Stimulated activated CD8-positive, alpha-beta memory T cell treated with anti-CD3 and anti-CD28 coated beads, Interleukin-15, amount 100 ng/mL, for 48 hours (primary cell): ENCODE measurements at regions not wholly inside any gene's neighbourhood (a gene's known extent, or its start where the extent isn't known, plus 50 kb on each side); places are given as distances from the start of the nearest gene placed in this dataset.

ENCODE experiments used
- DNase-seq, 2 donors: peaks; one replicate each; pipeline ENCODE4 v3.0.0-alpha.2; 2020; ENCODE audit warnings: low read depth in 2 of 2

DNA sequence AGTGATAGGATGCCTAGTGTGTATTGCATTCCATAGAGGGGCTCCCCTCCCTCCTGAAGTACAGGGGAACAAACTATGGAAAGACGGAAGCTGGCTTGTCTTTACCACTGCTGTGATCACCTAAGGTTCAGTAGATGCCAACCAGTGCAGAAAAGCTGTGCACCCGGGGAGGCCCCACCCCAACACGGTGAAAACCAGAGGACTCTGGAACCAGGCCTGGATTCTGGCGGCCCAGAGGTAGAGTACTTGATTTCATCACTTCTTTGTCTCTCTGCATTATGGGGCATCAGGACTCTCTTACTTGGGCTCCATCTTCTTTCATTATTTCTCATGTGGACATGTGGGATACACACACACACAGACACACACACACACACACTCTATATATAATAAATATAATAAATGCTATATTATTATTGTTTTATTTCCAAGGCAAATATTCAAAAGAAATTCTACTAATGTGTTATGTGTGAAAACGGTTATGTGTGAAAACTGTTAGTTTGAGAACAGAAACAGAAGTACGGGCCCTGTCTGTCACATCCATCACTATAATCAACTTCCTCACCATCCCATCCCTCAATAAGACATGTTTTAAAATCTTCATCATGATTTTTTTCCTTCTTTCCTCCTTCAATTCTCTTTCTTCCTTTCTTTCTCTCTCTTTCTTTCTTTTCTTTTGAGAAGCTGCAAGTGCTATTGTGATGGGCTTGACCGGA is 152.4 kb upstream of the CMC1 start:
- DNase-seq = no peak

DNA sequence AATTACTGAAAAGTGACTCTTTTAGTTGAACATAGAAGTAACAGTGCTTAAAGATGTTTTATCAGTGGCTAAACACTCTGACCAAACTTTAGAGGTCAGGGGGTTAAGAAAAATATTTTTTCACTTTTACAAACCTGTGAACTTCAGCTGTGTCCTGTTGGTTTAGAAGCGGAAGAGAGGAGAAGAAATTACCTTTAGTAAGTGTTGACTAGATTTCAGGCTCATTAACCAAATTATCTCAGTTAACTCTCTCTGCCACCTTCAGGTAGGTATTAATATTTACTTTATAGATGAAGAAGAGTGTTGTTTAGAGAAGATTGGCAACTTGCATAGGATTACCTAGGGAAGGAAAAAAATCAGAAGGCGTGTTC is 151.9 kb upstream of the CMC1 start:
- DNase-seq = no peak

DNA sequence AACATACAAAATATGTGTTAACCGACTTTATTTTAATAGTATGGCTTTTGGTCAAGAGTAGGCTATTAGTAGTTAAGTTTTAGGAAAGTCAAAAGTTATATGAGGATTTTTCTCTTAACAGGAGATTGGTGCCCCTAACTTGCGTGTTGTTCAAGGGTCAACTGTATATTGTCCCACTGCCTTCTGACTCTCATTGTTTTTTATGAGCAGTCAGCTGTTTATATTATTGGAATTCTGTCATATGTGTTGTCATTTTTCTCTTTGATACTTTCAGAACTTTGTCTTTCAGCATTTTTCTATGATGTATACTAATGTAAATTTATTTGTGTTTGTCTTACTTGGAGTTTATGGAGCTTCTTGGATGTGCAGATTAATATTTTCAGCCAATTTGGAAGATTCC is 142.1 kb upstream of the CMC1 start:
- no peak for DNase-seq

DNA sequence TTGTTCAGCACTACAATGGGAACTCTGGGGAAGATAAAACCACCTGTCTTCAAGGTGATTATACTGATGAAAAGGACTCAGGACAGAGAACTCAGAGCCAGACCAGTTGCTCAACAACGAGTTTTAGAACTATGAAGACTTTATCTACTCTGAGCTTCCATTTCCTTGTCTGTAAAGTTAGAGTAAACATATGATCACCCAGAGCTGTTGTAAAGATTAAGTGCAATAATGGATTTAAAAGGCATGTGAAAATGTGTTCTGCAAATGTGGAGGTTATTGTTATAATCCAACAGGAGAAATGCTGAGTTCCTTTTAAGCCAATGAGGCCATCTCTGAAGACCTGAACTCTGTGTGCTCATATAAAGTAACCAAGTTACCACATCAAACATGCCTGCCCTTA is 139.7 kb upstream of the CMC1 start:
- no peak for DNase-seq

DNA sequence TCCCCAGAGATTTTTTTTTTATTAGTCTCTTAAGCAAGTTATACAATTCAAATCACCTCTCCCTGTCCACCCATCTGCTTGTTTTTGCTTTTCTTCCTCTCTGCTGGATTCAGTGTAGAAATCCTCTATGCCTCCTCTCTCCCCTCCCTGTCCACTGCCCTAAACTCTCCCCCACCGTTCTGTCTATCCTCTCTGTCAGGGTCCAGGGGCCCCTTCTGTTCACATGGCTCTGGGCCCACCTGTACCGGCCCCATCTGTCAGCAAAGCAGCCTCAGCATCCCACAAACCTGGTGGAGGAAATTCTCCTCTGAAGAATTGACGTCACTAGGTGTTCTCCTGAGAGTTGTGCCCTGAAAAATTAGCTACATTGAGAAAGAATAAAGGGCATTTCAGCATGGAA is 137.6 kb upstream of the CMC1 start:
- DNase-seq = no peak

DNA sequence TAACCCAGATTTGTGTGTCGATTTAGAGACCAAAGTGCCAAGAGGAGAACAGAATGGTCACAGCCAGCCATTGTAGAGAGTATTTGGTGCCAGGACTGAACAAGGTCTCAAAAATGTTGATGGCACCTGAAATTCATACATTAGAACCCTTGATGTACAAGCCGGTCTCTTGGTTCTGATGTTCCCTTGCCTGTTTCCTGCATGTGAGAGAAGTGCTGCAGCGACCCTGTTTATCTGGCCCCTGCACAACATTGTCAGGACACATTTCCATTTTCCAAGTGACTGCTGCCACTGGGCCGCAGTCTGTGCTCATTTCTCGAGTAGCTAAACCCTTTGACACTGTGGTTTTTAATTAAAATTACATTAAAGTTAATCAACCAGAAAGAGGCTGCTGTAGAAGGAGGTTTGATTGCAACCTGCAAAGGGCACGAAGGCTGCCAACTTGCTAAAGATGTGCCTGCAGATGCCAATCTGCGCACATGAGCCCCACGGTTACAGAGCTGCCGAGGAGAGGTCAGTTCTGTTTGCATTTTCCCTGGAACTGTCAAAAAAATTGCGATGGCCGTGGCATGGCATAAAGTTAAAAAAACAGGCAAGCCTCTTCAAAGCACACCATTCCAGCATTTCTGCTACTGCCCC is 136.4 kb upstream of the CMC1 start:
- DNase-seq = no peak

DNA sequence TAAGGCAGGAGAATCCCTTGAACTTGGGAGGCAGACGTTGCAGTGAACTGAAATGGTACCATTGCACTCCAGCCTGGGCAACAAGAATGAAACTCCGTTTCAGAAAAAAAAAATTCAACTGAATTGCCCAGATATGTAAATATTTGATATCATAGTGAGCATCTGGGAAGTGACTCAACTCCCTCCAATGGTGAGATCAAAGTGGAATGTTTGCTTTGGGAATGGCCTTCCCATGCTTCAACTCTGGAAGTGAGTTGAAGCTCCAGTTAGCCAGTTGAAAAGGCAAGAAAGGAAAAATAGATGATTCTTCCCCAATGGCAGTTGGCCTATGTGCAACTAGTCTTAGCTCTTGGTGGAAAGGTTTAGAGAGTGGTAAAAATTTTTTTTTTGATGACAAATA is 131.6 kb upstream of the CMC1 start:
- DNase-seq = no peak

DNA sequence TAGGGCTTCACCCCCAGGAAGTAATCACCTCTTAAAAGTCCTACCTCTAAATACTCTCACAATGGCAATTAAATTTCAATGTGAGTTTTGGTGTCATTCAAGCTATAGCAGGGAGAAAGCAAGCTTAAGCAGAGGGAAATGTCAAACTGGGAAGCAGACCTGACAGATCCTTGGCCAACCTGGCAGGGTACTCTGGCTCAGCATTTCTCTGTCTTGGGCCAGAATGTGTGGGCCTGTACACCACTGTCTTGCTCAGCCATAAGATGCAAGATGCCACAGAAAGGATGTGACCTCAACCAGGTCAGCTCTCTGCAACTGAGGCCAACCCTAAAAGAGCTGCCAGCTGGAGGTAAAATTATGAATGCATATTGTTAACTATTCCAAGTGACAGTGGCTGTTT is 130.6 kb upstream of the CMC1 start:
- no peak for DNase-seq

DNA sequence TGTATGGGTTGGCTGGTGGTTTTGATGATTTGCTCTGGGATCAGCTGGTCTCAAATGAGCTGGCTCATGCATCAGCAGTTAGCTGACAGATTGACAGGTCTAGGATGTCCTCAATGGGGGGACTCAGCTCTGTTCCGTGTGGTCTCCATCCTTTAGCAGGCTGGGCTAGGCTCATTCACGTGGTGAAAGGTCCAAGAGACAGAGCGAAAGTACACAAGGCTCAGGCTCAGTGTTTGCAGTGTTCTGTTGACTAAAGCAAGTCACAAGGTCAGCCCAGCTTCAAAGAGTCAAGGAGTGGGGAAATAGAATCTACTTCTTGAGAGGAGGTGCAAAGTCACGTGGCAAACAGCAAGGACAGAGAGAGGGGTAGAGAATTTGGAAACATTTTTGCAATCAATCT is 126.5 kb upstream of the CMC1 start:
- no peak for DNase-seq

DNA sequence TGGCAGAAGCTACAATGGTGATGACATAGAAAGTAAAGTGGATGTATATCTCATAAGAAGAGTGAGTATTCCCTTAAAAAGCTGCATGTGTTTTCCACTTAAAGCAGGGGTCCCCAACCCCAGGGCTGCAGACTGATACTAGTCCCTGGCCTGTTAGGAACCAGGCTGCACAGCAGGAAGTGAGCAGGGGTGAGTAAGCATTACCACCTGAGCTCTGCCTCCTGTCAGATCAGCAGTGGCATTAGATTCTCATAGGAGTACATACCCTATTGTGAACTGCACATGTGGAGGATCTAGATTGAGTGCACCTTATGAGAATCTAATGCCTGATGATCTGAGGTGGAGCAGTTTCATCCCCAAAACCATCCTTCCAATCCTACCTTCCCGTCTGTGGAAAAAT is 126.1 kb upstream of the CMC1 start:
- DNase-seq = no peak

DNA sequence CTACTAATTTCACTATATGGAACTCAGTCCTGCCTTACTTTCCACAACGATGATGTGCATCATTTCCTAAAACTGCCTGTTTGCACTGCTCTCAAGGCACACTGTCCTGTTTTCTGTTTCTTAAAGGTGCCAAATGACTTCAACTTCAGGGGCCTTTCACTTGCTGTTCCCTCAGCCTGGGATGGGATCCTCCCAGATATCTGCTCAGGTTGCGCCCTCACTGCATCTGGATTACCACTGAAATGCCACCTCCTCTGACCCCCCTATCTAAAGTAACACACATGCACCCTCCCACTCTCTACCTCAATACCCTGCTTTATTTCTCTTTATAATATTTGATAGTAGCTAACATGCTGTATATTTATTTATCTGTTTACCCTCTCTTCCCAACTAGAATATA is 123.8 kb upstream of the CMC1 start:
- no peak for DNase-seq

DNA sequence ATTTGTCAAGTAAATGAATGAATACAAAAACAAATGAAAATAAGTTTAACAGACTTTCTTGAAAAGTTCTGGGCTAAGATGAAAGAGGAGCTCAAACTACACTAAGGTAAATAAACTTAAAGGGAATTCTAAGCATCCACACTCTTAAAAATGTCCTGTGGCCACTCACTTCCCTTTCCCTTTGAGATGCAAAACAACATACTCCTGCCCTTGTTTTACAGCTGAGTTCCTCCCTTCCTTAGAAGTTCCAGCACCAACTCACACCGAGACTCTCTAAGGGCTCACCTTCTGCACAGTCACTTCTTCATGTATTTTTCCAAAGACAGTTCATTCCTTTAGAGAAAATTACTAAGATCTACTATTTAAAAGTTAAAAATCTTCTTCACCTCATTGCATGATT is 123.3 kb upstream of the CMC1 start:
- DNase-seq = no peak

DNA sequence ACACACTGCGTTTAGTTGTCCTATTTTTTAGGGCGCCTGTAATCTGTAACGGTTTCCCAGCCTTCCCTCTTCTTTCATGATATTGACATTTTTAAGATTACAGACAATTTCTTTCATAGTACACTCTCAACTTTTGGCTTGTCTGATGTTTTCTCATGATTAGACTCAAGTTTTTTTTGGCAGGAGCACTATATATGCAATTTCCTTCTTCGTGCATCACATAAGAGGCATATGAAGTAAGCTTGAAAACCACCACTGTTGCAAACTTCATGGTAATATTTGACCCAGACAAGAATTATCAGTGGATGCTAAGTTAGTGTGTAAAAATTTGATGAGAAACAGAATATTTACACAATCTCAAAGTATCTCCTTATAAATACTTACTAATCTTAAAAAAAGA is 119.2 kb upstream of the CMC1 start:
- no peak for DNase-seq

DNA sequence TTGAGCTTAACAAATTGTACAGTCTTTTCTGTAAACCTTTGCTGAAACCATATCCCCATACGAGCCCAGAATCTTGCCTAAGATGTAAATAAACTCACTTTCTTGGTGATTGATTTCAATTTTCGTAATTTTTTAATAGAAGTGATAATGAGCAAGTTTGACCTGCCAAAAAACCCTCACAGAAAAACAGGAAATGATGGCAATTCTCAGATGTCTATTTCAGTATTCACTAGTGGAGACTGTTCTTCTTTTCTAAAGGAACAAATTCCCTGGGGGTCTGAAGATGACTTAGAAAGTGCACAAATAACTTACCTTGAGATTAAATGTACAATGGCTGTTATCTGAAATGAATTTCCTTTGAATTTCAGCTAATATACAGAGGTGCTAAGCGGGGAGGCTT is 116.5 kb upstream of the CMC1 start:
- no peak for DNase-seq

DNA sequence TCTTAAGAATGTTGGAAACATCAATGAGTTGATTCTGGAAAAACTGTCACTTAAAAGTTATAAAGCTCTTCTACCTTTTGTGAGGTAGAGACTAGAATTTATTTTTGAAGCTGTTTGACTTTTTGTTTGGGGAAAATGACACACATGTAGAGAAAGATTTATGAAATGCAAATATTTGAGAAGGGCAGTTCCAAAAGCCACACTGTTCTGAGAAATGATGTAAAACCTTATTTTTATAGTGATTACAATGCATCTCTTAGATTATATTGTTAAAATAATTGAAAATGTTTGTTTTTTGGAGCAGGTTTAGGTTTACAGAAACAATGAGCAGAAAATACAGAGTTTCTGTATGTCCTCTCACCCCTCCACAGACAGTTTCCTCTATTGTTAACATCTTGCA is 116.1 kb upstream of the CMC1 start:
- DNase-seq = no peak

DNA sequence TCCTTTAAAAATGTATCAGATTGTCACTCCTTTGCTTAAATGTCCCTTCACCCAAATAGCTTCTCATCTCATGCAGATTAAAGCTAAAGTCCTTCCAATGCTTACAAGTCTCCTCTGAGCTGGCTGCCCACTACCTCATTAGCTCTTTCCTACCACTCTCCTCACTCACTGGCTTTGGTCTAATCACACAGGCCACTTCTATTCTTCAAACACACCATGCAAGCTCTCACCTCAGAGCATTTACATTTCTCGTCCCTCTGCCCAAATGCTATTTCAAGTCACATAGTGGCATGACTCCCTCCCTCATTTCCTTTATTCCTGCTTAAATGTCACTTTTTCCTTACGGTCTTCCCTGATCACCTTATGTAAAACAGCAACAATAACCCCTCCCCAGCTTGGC is 110.6 kb upstream of the CMC1 start:
- DNase-seq = no peak

DNA sequence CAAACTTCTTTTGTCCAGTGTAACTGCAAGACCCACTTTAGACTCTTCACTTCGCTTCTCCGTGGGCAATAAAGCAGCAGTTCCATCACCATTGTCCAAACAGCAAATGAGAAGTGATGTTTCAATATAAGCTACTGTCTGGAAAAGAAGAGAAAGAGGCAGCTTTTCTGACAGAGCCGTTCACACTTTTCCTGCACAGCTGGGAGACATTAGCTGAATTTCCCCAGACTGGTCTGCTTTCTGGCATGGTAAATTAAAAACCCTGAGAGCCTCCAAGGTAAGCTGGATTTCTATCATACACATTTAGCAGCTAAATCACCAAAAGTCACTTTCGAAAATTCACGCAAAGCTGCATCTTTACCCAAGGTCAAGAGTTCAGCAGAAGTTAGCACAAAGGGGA is 108.5 kb upstream of the CMC1 start:
- no peak for DNase-seq

DNA sequence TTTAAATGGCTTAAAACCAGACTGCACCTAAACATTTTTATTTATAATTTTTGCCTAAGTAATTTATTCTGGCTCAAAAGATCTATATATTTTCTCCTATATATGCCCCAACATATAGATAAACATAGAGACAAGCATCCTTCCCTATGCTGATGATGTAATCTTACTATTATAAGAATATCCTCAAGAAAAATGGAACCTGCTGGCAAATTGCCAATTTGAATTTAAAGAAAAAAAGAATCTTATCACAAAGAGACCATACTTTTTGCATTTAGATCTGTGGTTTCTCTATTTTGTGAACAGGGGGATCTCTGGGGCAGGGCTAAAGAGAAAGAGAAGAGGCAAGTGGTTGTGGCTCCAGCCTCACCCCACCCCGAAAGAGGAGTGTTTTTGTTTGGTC is 107.2 kb upstream of the CMC1 start:
- DNase-seq = no peak

DNA sequence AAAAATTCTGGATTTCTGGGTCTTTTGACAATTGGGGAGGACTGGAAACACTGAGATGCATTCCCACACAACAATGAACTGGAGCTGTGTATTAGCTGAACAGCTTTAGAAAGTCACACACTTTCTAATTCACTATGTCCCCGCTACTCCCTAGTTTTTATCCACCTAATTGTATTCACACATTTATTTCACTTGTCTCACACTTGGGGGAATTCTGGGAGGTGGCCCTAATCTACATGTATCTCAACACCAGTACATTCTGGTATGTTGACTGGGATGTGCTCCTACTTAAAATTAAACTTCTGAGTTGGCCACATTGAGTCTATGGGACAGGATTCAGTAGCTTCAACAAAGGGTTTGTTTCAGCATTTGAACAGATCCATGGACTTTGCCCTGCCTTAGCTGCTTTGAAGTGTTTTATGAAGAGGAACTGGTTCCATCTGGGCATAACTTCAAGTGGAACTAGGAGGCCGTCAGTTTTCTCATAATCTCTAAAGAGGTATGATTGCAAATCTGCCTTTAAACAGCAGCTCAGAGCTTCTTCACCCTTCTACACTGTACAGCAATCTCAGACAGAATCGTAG is 106.5 kb upstream of the CMC1 start:
- DNase-seq = no peak

DNA sequence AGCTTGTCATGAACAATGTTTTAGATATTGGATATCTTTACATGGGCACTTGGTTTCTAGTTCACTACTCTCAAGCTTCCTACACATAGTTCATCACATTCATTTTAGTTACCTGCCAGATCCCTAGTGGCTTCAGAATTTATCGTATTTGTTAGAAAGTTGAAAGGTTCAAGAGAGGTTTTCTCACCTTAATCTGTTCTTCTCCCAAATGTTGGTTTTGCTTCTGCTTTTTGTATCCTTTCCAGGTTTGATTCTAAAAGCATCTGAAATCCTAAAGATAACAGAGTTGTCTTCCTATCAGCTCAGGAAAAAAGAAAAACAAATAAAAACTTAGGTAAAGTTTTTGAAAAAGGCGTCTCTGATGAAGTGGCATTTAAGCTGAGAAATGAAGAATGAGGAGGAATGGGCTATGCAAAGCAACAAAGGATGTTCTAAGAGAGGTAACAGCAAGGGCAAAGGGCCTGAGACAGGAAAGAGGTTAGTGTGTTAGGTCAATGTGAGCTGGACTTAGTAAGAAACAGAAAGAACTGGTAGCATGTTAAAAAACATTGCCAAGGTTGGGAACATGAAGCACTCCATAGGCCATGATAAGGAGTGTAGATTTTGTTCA is 104.7 kb upstream of the CMC1 start:
- no peak for DNase-seq

DNA sequence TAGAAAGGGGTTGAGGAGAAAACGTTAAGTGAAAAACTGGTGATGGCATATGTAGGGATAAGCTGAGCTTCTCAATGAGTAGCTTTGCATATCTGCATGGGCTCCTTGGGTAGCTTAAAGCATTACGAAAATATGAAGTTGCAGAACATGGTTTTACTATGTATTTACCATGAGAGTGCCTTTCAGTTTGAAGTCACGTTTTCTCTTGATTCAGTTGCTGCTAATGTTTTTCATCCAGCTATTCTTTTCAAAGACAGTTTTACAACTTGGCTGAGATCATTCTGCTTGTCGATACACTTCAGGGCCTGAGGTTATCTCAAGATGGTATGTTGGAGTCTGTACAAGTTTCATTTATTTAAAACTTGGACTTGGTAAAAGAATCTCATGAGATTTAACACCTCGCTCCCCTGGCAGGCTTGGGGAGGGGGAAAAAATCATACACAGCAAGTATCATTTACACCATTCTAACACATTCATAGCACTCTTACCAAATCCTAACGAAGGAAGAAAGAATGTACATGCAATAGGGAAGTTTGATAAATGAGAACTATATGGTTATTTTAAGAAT is 103.3 kb upstream of the CMC1 start:
- DNase-seq = no peak

DNA sequence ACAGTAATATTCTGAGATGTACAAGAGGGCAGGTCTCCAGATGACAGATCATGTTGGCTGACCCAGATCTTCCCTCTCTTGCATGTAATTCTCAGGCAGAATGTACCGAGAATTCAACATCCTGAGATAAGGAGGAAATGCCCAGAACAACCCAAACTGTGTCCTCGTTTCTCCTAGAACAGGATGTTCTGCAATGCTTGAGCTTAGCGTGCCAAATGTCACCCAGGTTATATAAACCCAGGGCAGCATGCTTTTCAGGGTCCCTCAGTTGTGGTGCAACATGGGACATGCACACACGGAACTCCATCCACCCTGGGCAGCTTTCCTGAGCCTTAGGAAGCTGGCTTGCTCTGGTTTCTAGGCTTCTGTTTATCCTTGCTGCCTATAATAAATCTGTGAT is 102.1 kb upstream of the CMC1 start:
- DNase-seq = no peak
